Medulla oblongata (tissue), 1 donor: ENCODE measurements at regions not wholly inside any gene's neighbourhood (a gene's known extent, or its start where the extent isn't known, plus 50 kb on each side); places are given as distances from the start of the nearest gene placed in this dataset.

Source experiments
- DNase-seq: peaks from one replicate; pipeline ENCODE4 v3.0.0-alpha.2; 2015; ENCODE audit errors: extremely low spot score

GRCh38 chr9:13491138-13491492 is 211.6 kb upstream of the MPDZ start:
- no peak for DNase-seq

- DNase-seq, result no peak
Observed at GRCh38 chr9:13487936-13488335, 208.4 kb upstream of the MPDZ start.

- DNase-seq, result no peak
Observed at GRCh38 chr9:13487498-13487897, 208.0 kb upstream of the MPDZ start.

GRCh38 chr9:13487071-13487470 is 207.6 kb upstream of the MPDZ start:
- DNase-seq, result no peak

- DNase-seq, result no peak
Observed at GRCh38 chr9:13485068-13485596, 205.6 kb upstream of the MPDZ start.

- no peak for DNase-seq
Observed at GRCh38 chr9:13484186-13484585, 204.7 kb upstream of the MPDZ start.

- no peak for DNase-seq
Observed at GRCh38 chr9:13481274-13481673, 201.8 kb upstream of the MPDZ start.

GRCh38 chr9:13480693-13481092 is 201.2 kb upstream of the MPDZ start:
- peak; percentile 18 for DNase-seq

- no peak for DNase-seq
Observed at GRCh38 chr9:13479096-13479495, 199.6 kb upstream of the MPDZ start.

- DNase-seq, result no peak
Observed at GRCh38 chr9:13478639-13479038, 199.1 kb upstream of the MPDZ start.

- no peak for DNase-seq
Observed at GRCh38 chr9:13478160-13478559, 198.7 kb upstream of the MPDZ start.

- no peak for DNase-seq
Observed at GRCh38 chr9:13470836-13471235, 191.3 kb upstream of the MPDZ start.

GRCh38 chr9:13467157-13467556 is 187.7 kb upstream of the MPDZ start:
- DNase-seq, result no peak

GRCh38 chr9:13461414-13461991 is 182.0 kb upstream of the MPDZ start:
- no peak for DNase-seq

- no peak for DNase-seq
Observed at GRCh38 chr9:13459071-13459470, 179.6 kb upstream of the MPDZ start.

GRCh38 chr9:13457795-13458194 is 178.3 kb upstream of the MPDZ start:
- no peak for DNase-seq

- DNase-seq, result peak; percentile 50
Observed at GRCh38 chr9:13450723-13451122, 171.2 kb upstream of the MPDZ start.

GRCh38 chr9:13448482-13448881 is 169.0 kb upstream of the MPDZ start:
- no peak for DNase-seq

GRCh38 chr9:13447843-13448422 is 168.4 kb upstream of the MPDZ start:
- DNase-seq, result no peak

- no peak for DNase-seq
Observed at GRCh38 chr9:13446938-13447842, 167.7 kb upstream of the MPDZ start.

GRCh38 chr9:13446286-13446937 is 166.9 kb upstream of the MPDZ start:
- DNase-seq, result peak; percentile 37

- DNase-seq, result peak; percentile 50
Observed at GRCh38 chr9:13445103-13445500, 165.6 kb upstream of the MPDZ start.
